WTC11 (cell line): ENCODE measurements at regions not wholly inside any gene's neighbourhood (a gene's known extent, or its start where the extent isn't known, plus 50 kb on each side); places are given as distances from the start of the nearest gene placed in this dataset.

ENCODE experiments used
- ATAC-seq: fragments of 200-7000 bp; cut with Tn5 transposase; 2 replicates; pipeline ENCODE4 v1.10.0; 2021; ENCODE audit warnings: mild to moderate bottlenecking, moderate library complexity
- CTCF ChIA-PET: fragments of 300-600 bp; sonication (Branson Sonifier 250); formaldehyde crosslinking; loops from one replicate; lab custom pipeline; 2021; ENCODE audit warnings: antibody characterized with exemption; lab: Charles Lee
- POLR2A ChIA-PET: fragments of 350-600 bp; sonication (Branson Sonifier 250); formaldehyde crosslinking; loops from one replicate; lab custom pipeline; 2021; ENCODE audit warnings: antibody characterized with exemption; lab: Charles Lee
- DNase-seq: peaks from one replicate; pipeline ENCODE4 v3.0.0; 2021; ENCODE audit warnings: low spot score
- H3K27ac Mint-ChIP-seq: 2 replicates; pipeline ENCODE4 v1.8.0; 2021; ENCODE audit warnings: mixed read lengths
- H3K27me3 Mint-ChIP-seq: 2 replicates; pipeline ENCODE4 v1.8.0; 2021; ENCODE audit warnings: low read depth, mild to moderate bottlenecking, moderate library complexity, mixed read lengths
- H3K36me3 Mint-ChIP-seq: 2 replicates; pipeline ENCODE4 v1.8.0; 2021; ENCODE audit warnings: mixed read lengths
- H3K4me1 Mint-ChIP-seq: 2 replicates; pipeline ENCODE4 v1.8.0; 2022; ENCODE audit warnings: mixed read lengths
- H3K4me3 Mint-ChIP-seq: 2 replicates; pipeline ENCODE4 v1.8.0; 2021; ENCODE audit warnings: mild to moderate bottlenecking, moderate library complexity, mixed read lengths
- H3K9me3 Mint-ChIP-seq: 2 replicates; pipeline ENCODE4 v1.8.0; 2021; ENCODE audit warnings: mixed read lengths
- ATF1 ChIP-seq: sonication (generic); formaldehyde crosslinking; IDR thresholded peaks from 2 replicates; pipeline ENCODE4 v1.8.1; 2023; ENCODE audit warnings: mild to moderate bottlenecking, moderate library complexity, missing genetic modification reagents
- ATF2 ChIP-seq: sonication (generic); formaldehyde crosslinking; IDR thresholded peaks from 2 replicates; pipeline ENCODE4 v1.8.1; 2022; ENCODE audit warnings: low read depth, missing genetic modification reagents, borderline replicate concordance
- ELF4 ChIP-seq: sonication (generic); formaldehyde crosslinking; IDR thresholded peaks from 2 replicates; pipeline ENCODE4 v1.8.1; 2022; ENCODE audit warnings: low read depth, mild to moderate bottlenecking, moderate library complexity, missing genetic modification reagents
- ETV6 ChIP-seq: sonication (generic); formaldehyde crosslinking; IDR thresholded peaks from 2 replicates; pipeline ENCODE4 v1.8.1; 2022; ENCODE audit warnings: mild to moderate bottlenecking, missing genetic modification reagents
- FOXK1 ChIP-seq: sonication (generic); formaldehyde crosslinking; IDR thresholded peaks from 2 replicates; pipeline ENCODE4 v1.8.0; 2022; ENCODE audit warnings: mild to moderate bottlenecking, moderate library complexity, missing genetic modification reagents
- GABPB1 ChIP-seq: sonication (generic); formaldehyde crosslinking; IDR thresholded peaks from 2 replicates; pipeline ENCODE4 v1.8.1; 2023; ENCODE audit warnings: mild to moderate bottlenecking, missing genetic modification reagents
- IRF2 ChIP-seq: sonication (generic); formaldehyde crosslinking; IDR thresholded peaks from 2 replicates; pipeline ENCODE4 v1.8.0; 2022; ENCODE audit warnings: low read depth, missing genetic modification reagents, borderline replicate concordance
- JAZF1 ChIP-seq: fragments of 250-450 bp; sonication (Bioruptor Pico); IDR thresholded peaks from 2 replicates; pipeline ENCODE4 v1.9.0; 2021; ENCODE audit warnings: moderate library complexity, mild to moderate bottlenecking, inconsistent platforms
- KAT7 ChIP-seq: sonication (generic); formaldehyde crosslinking; IDR thresholded peaks from 2 replicates; pipeline ENCODE4 v1.8.1; 2023; ENCODE audit warnings: missing genetic modification reagents, mild to moderate bottlenecking, borderline replicate concordance
- MAX ChIP-seq: sonication (generic); formaldehyde crosslinking; IDR thresholded peaks from 2 replicates; pipeline ENCODE4 v1.8.0; 2022; ENCODE audit warnings: mild to moderate bottlenecking, missing genetic modification reagents
- OVOL2 ChIP-seq: fragments of 250-450 bp; sonication (Bioruptor Pico); IDR thresholded peaks from 2 replicates; pipeline ENCODE4 v1.9.0; 2021; ENCODE audit warnings: mild to moderate bottlenecking, borderline replicate concordance
- SMAD4 ChIP-seq: sonication (generic); formaldehyde crosslinking; IDR thresholded peaks from 2 replicates; pipeline ENCODE4 v1.8.0; 2022; ENCODE audit warnings: mild to moderate bottlenecking, missing genetic modification reagents
- SOX15 ChIP-seq: fragments of 250-450 bp; sonication (Bioruptor Pico); IDR thresholded peaks from 2 replicates; pipeline ENCODE4 v1.9.0; 2021; ENCODE audit warnings: mild to moderate bottlenecking
- TP53 ChIP-seq: sonication (generic); formaldehyde crosslinking; IDR thresholded peaks from 2 replicates; pipeline ENCODE4 v1.8.1; 2023; ENCODE audit warnings: mild to moderate bottlenecking, missing genetic modification reagents
- ZBTB43 ChIP-seq: sonication (generic); formaldehyde crosslinking; IDR thresholded peaks from 2 replicates; pipeline ENCODE4 v1.8.1; 2023; ENCODE audit warnings: mild to moderate bottlenecking, missing genetic modification reagents
- ZMAT4 ChIP-seq: fragments of 250-450 bp; sonication (Bioruptor Pico); IDR thresholded peaks from 2 replicates; pipeline ENCODE4 v1.9.0; 2021; ENCODE audit warnings: mild to moderate bottlenecking
- ZNF232 ChIP-seq: sonication (generic); formaldehyde crosslinking; IDR thresholded peaks from 2 replicates; pipeline ENCODE4 v1.8.0; 2022; ENCODE audit warnings: mild to moderate bottlenecking, missing genetic modification reagents
- ZNF263 ChIP-seq: sonication (generic); formaldehyde crosslinking; IDR thresholded peaks from 2 replicates; pipeline ENCODE4 v1.8.1; 2022; ENCODE audit warnings: low read depth, mild to moderate bottlenecking, moderate library complexity, missing genetic modification reagents
- ZNF281 ChIP-seq: sonication (generic); formaldehyde crosslinking; IDR thresholded peaks from 2 replicates; pipeline ENCODE4 v1.8.0; 2023; ENCODE audit warnings: mild to moderate bottlenecking, missing genetic modification reagents
- ZNF416 ChIP-seq: fragments of 250-450 bp; sonication (Bioruptor Pico); IDR thresholded peaks from 2 replicates; pipeline ENCODE4 v1.9.0; 2021; ENCODE audit warnings: mild to moderate bottlenecking, inconsistent platforms
- ZNF423 ChIP-seq: fragments of 250-450 bp; sonication (Bioruptor Pico); IDR thresholded peaks from 2 replicates; pipeline ENCODE4 v2.1.2; 2022; ENCODE audit warnings: mild to moderate bottlenecking, moderate library complexity
- ZSCAN18 ChIP-seq: fragments of 250-450 bp; sonication (Bioruptor Pico); IDR thresholded peaks from 2 replicates; pipeline ENCODE4 v2.1.2; 2022; ENCODE audit warnings: mild to moderate bottlenecking, moderate library complexity

GRCh38 chr6:74287441-74287840 is 591.4 kb downstream of the CD109 start:
- Mint-ChIP-seq H3K9me3 (peaks cover 11% of the 10 kb centered on the region), H3K27me3 (no peaks in the 10 kb centered on the region), H3K4me3 (no peak overlapping the region), H3K4me1 (peaks cover 4% of the 10 kb centered on the region; the same call in 1 of the 2 replicates), H3K27ac (no peak overlapping the region), H3K36me3 (no peaks in the 10 kb centered on the region)
- DNase-seq = no peak
- ChIA-PET POLR2A (no interaction called here), CTCF (no interaction called here)
- ATAC-seq = no peak
- TF ChIP-seq ZNF263 (CRISPR knock-in tag) = no peak
- TF ChIP-seq KAT7 (CRISPR knock-in tag) = no peak
- TF ChIP-seq ELF4 = no peak
- no peak for TF ChIP-seq ETV6 (CRISPR knock-in tag)
- no peak for TF ChIP-seq JAZF1 (CRISPR knock-in tag)
- no peak for TF ChIP-seq GABPB1
- TF ChIP-seq MAX (CRISPR knock-in tag) = no peak
- no peak for TF ChIP-seq ZNF416 (CRISPR knock-in tag)
- TF ChIP-seq ZMAT4 (CRISPR knock-in tag) = no peak
- TF ChIP-seq SMAD4 = no peak
- no peak for TF ChIP-seq ATF2
- TF ChIP-seq ZNF423 (CRISPR knock-in tag) = no peak
- no peak for TF ChIP-seq ZNF232 (CRISPR knock-in tag)
- no peak for TF ChIP-seq ZNF281
- no peak for TF ChIP-seq IRF2
- no peak for TF ChIP-seq SOX15 (CRISPR knock-in tag)
- TF ChIP-seq TP53 (CRISPR knock-in tag) = no peak

- CTCF ChIA-PET = no interaction called here
- H3K36me3 Mint-ChIP-seq = no peaks in the 10 kb centered on the region
Measured at GRCh38 chr6:74284284-74284683, 588.3 kb downstream of the CD109 start.

More at GRCh38 chr6:74284284-74284683, 588.3 kb downstream of the CD109 start:
- DNase-seq = no peak
- Mint-ChIP-seq H3K4me1 (peaks cover 4% of the 10 kb centered on the region; the same call in 1 of the 2 replicates), H3K9me3 (peaks cover 7% of the 10 kb centered on the region), H3K27ac (no peak overlapping the region), H3K27me3 (no peaks in the 10 kb centered on the region), H3K4me3 (no peak overlapping the region)
- POLR2A ChIA-PET = no interaction called here
- ATAC-seq = no peak
- TF ChIP-seq SOX15 (CRISPR knock-in tag) (no peak), FOXK1 (CRISPR knock-in tag) (no peak), ZBTB43 (CRISPR knock-in tag) (no peak), KAT7 (CRISPR knock-in tag) (no peak), ZSCAN18 (no peak), OVOL2 (CRISPR knock-in tag) (no peak), ELF4 (no peak), ATF1 (CRISPR knock-in tag) (no peak)
